ENCODE measurements at regions not wholly inside any gene's neighbourhood (a gene's known extent, or its start where the extent isn't known, plus 50 kb on each side); places are given as distances from the start of the nearest gene placed in this dataset.

DNA sequence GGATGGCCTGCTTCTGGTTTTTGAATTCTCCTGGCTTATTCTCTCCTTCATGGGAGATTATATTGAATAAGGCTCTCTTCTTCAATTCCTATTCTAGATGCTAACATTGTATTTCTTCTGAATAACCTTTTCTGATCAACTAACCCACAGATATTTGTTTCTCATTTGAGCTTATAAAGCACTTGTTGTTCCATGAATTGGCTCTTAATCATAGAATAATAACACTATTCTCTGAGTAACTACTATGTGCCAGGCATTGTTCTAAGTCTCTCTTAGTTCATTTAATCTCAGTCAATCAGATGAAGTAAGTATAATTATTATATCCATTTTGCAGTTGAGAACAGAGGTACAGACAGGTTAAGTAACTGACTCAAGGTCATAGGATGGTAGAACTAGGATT lies 136.3 kb upstream of the MLIP start:
- H3K36me3 Mint-ChIP-seq = no peaks in the 10 kb centered on the region
- ATAC-seq = no peak

DNA sequence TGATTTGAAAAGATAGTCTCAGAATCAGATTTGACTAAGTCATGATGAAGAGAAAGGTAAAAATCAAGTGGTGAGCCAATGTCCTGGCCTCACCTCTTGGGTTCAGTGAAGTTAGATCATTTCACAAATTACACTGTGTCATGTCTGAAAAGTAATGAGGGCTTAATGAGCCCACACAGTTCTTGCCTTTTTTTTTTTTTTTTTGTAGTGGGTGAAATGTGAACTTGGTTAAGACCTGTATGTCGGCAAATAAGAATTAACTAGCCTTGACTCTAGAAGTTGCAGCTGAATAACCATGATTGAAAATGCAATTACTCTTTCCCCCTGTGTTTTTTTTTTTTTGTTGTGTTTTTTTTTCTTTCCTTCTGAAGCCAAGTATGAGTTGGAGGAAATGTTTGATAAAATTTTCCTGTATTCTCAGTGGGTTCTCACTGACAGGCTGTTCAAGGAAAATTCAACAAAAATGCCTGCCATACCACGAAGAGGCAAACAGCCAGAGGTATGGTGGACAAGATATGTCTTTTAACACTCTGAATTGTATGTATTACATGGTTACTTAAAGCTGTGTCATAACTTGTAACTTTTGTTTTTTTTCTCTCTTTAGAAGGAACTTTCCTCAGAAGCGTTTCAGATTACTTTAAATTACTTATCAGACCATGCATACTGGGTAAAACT lies 135.2 kb upstream of the MLIP start:
- no peaks in the 10 kb centered on the region for H3K4me1 Mint-ChIP-seq
- H3K27me3 Mint-ChIP-seq = peaks cover 19% of the 10 kb centered on the region
- no peak overlapping the region for H3K27ac Mint-ChIP-seq
- no peaks in the 10 kb centered on the region for H3K36me3 Mint-ChIP-seq
- no peaks in the 10 kb centered on the region for H3K9me3 Mint-ChIP-seq
- ATAC-seq = no peak
- H3K4me3 Mint-ChIP-seq = no peak overlapping the region

More for the DNA sequence above, 136.3 kb upstream of the MLIP start:
- no peak overlapping the region for H3K27ac Mint-ChIP-seq
- H3K4me1 Mint-ChIP-seq = no peaks in the 10 kb centered on the region
- peaks cover 19% of the 10 kb centered on the region for H3K27me3 Mint-ChIP-seq
- H3K9me3 Mint-ChIP-seq = no peaks in the 10 kb centered on the region
- no peak overlapping the region for H3K4me3 Mint-ChIP-seq

DNA sequence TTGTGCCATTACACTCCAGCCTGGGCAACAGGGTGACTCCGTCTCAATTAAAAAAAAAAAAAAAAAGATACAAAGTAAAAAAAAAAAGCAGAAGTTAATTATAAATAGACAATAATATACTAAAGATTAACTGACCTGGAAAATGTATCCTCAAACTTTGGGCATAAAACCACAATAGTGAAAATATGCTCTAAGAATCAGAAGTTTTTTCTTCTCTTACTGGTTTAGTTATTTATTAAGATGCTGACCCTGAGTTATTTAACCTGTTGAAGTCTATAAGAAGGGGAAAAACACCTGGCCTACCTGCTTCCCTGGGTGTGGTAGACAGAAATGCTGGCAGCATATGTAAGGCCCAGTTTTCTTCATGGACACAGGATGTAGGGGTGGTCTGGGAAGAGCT lies 133.7 kb upstream of the MLIP start:
- Mint-ChIP-seq H3K36me3 (no peaks in the 10 kb centered on the region), H3K4me3 (no peak overlapping the region), H3K9me3 (no peaks in the 10 kb centered on the region), H3K27me3 (peaks cover 8% of the 10 kb centered on the region), H3K27ac (no peak overlapping the region), H3K4me1 (no peaks in the 10 kb centered on the region)
- ATAC-seq = no peak

DNA sequence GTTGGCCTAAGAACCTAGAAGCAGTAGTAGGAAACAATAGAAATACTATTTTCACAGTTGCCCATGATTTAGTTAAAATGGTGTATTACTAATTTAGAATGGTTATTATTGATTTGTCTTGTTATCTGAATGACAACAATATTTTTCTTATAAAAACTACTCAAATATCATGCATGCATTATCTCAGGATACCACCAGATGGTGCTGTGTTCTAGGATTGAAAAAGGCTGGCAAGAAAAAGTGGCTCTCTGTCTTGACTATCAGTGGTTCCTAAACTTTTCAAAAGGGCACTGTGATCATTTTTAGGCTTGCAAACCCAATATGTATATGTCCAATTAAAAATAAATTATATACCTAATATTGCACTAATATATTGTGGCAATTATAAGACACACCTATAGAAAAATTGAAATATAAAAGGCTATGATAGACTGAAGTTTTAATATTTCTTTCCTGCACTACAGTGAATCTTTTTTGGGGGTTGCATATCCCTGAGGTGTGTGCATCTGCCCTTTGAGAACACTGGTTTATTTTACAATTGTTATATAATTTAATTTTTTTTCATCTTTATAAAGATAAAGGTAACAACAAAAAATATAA lies 131.7 kb upstream of the MLIP start:
- Mint-ChIP-seq H3K9me3 (no peaks in the 10 kb centered on the region), H3K4me3 (no peak overlapping the region), H3K27me3 (peaks cover 8% of the 10 kb centered on the region), H3K36me3 (no peaks in the 10 kb centered on the region), H3K4me1 (no peaks in the 10 kb centered on the region), H3K27ac (no peak overlapping the region)
- no peak for ATAC-seq

DNA sequence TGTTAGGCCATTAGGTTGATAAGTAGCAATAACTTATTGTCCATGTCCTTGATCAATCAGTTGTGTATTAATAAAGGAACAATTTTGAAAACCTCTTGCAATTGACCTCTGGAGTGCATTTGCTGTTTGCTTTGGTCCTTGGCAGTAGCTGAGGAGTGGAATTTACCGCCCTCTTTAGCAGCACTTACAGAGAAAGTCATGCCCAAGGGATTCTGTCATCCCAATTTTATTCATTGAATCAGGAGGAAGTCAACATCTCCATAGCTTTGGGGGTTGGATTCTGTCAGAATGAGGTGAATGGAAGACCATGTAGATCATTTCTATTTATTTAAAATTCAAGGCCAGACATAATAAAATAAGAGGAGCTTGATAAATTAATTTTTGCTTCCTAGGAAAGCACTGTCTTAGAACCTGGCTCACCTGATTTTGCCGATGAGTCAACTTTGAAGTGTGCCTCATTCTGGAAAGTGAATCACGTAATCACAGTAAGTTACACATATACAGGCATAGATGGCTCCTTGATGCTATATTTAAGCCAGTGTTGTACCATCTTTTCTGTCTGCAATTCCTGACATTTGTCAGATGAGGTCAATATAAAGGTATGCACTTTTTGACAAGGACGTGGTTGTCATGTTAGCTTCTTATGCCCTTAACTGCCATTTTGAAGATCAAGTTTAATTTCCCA lies 128.7 kb upstream of the MLIP start:
- H3K9me3 Mint-ChIP-seq = no peaks in the 10 kb centered on the region
- H3K27me3 Mint-ChIP-seq = peaks cover 24% of the 10 kb centered on the region
- H3K4me1 Mint-ChIP-seq = no peaks in the 10 kb centered on the region
- no peak for ATAC-seq
- no peaks in the 10 kb centered on the region for H3K36me3 Mint-ChIP-seq
- no peak overlapping the region for H3K27ac Mint-ChIP-seq
- H3K4me3 Mint-ChIP-seq = no peak overlapping the region

DNA sequence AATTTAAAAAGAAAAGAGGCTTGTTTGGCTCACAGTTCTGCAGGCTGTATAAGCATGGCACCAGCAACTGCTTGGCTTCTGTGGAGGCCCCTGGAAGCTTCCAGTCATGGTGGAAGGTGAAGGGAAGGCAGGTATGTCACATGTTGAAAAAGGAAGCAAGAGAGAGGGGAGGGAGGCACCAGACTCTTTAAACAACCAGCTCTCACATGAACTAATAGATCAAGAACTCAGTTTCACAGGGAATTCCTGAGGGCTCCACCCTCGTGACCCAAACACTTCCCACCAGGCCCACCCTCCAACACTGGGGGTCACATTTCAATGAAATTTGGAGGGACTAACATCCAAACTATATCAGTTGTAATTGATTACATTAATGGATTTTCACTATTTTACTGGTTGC lies 127.9 kb upstream of the MLIP start:
- Mint-ChIP-seq H3K4me1 (no peaks in the 10 kb centered on the region), H3K27me3 (peaks cover 29% of the 10 kb centered on the region), H3K4me3 (no peak overlapping the region), H3K27ac (no peak overlapping the region), H3K9me3 (no peaks in the 10 kb centered on the region), H3K36me3 (no peaks in the 10 kb centered on the region)
- ATAC-seq = no peak

DNA sequence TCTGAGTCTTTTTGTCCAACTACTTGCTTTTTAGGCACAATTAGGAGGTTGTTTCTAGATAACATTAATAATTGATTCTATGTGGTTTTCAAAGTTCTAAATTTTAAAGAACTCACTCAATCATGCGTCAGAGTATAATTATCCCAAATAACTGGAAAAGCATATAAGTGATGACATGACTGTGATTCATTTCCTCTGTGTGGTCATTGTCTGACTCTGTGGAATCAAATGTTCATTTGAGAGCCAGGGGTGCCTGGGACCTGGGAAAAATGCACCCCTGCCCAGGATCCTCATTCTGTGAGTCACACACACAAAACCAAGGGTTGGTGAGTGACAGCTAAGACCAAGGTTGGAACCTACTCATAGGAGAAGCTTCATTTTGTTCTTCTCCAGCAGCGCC lies 127.1 kb upstream of the MLIP start:
- Mint-ChIP-seq H3K27ac (no peak overlapping the region), H3K4me1 (no peaks in the 10 kb centered on the region), H3K27me3 (peaks cover 29% of the 10 kb centered on the region), H3K4me3 (no peak overlapping the region), H3K36me3 (no peaks in the 10 kb centered on the region), H3K9me3 (no peaks in the 10 kb centered on the region)
- no peak for ATAC-seq

DNA sequence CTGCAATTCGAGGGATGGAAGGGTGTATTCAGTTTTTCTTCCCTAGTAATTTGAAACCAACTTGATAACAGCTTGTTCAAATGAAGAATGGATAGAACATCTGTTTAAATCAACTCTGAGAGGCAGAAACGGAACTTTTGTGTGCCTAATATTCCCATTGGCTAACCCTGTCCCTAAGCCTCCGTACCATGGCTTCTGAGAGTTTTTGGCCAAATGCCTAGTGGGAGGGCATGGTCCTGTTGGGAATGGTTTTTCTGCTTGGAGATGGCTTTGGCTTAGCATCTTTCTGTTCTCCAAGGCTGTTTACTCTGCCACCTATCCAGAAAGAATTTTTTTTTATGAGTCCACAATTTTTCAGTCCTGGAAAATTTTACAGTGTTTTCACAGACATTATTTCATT lies 126.7 kb upstream of the MLIP start:
- Mint-ChIP-seq H3K27ac (no peak overlapping the region), H3K4me1 (no peaks in the 10 kb centered on the region), H3K9me3 (no peaks in the 10 kb centered on the region), H3K27me3 (peaks cover 25% of the 10 kb centered on the region), H3K36me3 (no peaks in the 10 kb centered on the region), H3K4me3 (no peak overlapping the region)
- no peak for ATAC-seq

DNA sequence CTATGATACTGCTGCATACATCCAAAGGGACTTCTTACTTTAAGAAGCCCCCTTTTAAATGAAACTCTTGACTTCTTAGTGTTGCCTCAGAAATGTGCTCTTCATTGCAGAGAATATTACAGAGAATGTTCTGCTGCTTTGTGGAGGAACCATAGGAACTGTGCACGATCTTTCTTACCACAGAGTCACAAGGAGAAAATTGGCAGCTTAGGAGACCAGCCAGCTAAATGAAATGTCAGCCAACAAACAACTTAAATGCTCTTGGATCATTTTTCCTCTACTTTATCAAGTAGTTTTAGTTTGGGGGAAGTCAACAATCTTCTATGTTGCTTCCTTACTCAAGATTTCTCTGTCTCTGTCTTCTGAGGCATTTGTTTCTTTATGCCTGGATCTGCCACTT lies 125.9 kb upstream of the MLIP start:
- H3K4me1 Mint-ChIP-seq = no peaks in the 10 kb centered on the region
- no peak overlapping the region for H3K4me3 Mint-ChIP-seq

DNA sequence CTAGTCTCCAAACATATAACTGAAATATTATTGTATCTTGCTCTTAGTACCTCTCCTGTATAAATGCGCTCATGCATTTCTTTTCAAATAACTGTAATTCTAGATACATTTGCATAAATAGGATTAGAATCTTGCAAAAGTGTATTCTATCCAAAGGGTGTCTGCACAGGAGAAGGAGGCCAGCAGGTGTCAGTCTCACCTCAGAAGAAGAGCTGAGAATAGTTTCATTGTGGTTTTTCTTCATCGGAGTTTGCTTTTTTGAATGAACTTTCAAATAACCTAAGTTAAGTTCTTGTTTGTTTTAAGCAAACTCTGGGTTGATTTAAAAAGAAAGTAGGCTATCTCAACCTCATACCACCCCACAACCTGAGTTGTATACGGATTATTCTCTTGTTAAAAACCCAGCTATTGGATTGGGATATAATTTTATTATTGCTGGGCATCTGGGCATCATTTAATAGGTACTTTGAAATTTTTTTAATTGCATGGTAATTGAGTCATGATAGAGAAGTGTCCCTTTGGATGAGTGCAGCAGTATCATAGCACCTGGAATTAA lies 125.0 kb upstream of the MLIP start:
- Mint-ChIP-seq H3K36me3 (no peaks in the 10 kb centered on the region), H3K4me1 (no peaks in the 10 kb centered on the region), H3K27me3 (peaks cover 25% of the 10 kb centered on the region), H3K9me3 (no peaks in the 10 kb centered on the region), H3K27ac (no peak overlapping the region), H3K4me3 (no peak overlapping the region)
- no peak for ATAC-seq

More for the DNA sequence above, 125.9 kb upstream of the MLIP start:
- Mint-ChIP-seq H3K9me3 (no peaks in the 10 kb centered on the region), H3K36me3 (no peaks in the 10 kb centered on the region), H3K27me3 (peaks cover 25% of the 10 kb centered on the region), H3K27ac (no peak overlapping the region)
- ATAC-seq = no peak

DNA sequence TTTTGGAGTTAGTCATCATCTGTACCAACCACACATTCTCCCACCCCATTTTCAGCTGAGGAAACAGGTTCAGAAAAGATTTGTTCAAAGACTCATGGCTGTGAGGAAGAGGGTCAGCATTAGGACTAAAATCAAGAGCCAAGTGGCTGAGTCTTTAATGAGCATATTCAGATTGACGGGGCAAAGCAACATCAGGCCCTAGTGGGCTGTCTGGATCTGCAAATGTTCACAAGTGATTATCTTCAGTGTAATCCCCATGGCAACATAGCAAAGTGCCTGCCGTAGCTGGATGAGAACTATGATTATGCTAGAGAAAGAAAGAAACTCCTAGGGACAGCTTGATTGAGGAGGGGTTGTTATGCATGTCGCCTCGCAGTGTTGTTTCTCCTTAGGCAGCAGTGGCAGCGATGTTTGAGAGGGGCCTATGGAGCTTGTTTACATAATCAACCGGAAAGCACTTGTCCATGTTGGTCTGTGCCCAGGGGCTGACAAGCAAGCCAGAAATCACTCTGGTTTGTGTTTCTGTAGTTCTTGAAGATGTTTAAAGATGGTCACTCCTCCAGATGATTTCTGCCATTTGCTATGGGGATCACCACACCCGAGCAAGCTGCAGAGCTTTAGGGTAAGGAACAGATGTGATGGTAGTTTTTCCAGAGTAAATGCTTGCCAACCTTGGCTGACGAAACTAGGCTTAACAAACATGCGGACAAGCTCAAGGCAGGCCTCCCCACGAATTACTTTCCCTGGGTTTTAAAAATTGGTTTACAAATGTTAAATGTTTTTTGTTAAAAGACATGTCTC lies 124.3 kb upstream of the MLIP start:
- Mint-ChIP-seq H3K36me3 (no peaks in the 10 kb centered on the region), H3K4me3 (no peak overlapping the region), H3K27ac (no peak overlapping the region), H3K4me1 (no peaks in the 10 kb centered on the region), H3K9me3 (no peaks in the 10 kb centered on the region), H3K27me3 (peaks cover 25% of the 10 kb centered on the region)
- no peak for ATAC-seq

DNA sequence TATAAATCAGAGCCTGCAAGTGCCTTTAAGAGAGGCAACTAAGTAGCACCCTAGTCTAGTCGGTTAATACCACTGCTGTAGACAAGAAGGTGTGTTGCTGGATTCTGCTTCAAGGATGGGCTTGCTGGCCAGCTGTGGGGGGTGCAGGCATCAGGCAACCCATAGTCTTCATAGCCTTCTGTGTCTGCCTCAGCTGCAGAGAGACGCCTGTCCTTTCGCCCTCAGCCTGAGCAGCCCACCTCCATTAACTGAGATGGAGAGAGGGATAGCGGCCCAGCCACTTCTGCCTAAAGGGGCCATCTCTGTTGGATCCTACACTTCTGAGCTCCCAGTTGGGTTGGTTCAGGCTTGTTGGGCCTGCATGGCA lies 123.7 kb upstream of the MLIP start:
- Mint-ChIP-seq H3K27me3 (peaks cover 25% of the 10 kb centered on the region), H3K4me3 (no peak overlapping the region), H3K36me3 (no peaks in the 10 kb centered on the region), H3K27ac (no peak overlapping the region), H3K4me1 (no peaks in the 10 kb centered on the region), H3K9me3 (no peaks in the 10 kb centered on the region)
- no peak for ATAC-seq

DNA sequence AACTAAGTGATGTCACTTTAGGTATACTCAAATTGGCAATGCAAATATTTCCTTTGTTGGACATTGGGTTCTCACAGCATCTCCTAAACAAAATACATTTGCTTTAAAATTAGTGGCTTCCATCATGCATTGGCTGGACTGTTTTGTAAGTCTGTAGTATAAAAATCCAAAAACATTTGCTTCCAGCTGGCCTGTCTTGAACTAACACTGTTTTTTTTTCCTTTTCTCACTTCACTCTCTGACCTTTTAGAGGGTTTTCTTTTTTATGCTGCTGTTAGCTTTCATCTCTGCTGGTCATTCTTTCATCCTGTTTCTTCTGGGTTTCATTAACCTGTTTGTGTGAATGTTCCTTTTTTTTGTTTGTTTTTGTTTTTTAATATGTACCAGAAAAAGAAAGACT lies 121.7 kb upstream of the MLIP start:
- ATAC-seq = no peak
- peaks cover 4% of the 10 kb centered on the region for H3K9me3 Mint-ChIP-seq

DNA sequence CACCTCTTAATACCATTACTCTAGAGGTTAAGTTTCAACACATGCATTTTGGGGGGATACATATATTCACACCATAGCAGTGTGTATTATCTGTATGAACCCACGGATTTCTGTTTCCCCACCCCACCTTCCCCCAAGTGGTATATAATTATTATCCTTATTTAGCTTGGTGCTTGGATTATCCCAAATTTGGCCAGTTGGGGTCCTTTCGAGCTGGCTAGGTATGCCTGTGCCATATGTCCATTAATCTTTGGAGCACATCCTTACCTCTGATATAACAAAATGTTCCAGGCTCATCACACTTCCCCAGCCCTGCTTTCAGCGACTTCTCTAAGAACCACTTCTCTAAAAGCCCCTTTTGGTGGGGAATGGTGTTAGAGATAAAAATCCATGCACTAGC lies 118.7 kb upstream of the MLIP start:
- no peaks in the 10 kb centered on the region for H3K4me1 Mint-ChIP-seq

More for the DNA sequence above, 121.7 kb upstream of the MLIP start:
- H3K4me3 Mint-ChIP-seq = no peak overlapping the region
- H3K36me3 Mint-ChIP-seq = no peaks in the 10 kb centered on the region
- peaks cover 25% of the 10 kb centered on the region for H3K27me3 Mint-ChIP-seq
- H3K4me1 Mint-ChIP-seq = no peaks in the 10 kb centered on the region
- H3K27ac Mint-ChIP-seq = no peak overlapping the region

DNA sequence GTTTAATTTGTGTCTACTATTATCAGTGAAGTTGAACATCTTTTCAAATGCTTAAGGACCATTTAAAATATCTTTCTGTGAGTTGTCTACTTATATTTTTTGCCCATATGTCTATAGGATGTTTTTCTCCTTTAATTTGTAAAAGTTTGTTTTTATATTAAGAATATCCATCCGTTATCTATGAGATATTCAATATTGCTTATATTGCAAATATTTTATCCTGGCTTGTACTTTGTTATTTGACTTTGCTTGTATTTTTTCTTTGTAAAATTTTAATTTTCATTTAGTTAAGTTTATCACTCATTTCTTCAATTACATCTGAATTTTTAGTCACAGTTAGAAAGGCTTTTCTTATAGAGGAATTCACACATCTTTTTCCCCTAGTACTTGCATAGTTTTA lies 117.0 kb upstream of the MLIP start:
- Mint-ChIP-seq H3K36me3 (no peaks in the 10 kb centered on the region), H3K4me3 (no peak overlapping the region), H3K27ac (no peak overlapping the region)

More for the DNA sequence above, 118.7 kb upstream of the MLIP start:
- Mint-ChIP-seq H3K4me3 (no peak overlapping the region), H3K36me3 (no peaks in the 10 kb centered on the region), H3K9me3 (peaks cover 4% of the 10 kb centered on the region), H3K27me3 (peaks cover 9% of the 10 kb centered on the region), H3K27ac (no peak overlapping the region)
- no peak for ATAC-seq

More for the DNA sequence above, 117.0 kb upstream of the MLIP start:
- ATAC-seq = no peak
- peaks cover 4% of the 10 kb centered on the region for H3K9me3 Mint-ChIP-seq
- H3K27me3 Mint-ChIP-seq = no peaks in the 10 kb centered on the region
- H3K4me1 Mint-ChIP-seq = no peaks in the 10 kb centered on the region
